ENCODE measurements at regions not wholly inside any gene's neighbourhood (a gene's known extent, or its start where the extent isn't known, plus 50 kb on each side); places are given as distances from the start of the nearest gene placed in this dataset.

DNA sequence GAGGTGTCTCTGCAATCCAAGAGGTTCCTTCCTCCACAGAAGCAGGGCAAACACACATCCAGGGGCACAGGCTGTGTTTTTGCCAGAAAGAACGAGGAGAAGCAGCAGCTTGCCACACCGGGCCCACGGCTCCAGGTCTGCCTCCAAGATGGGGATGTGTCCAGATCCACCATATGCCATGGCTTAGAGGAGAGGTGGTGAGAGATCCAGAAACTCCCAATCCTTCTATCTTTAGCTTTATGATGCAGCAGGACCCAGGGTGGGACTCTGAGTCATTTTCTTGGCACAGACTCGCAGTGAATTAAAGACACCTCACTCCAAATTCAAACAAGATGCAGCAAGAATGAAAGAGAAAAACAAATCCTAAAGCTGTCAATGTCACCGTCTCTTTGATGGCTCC lies 481.4 kb upstream of the TMEM132C start:
- TF ChIP-seq, protein P1, sequence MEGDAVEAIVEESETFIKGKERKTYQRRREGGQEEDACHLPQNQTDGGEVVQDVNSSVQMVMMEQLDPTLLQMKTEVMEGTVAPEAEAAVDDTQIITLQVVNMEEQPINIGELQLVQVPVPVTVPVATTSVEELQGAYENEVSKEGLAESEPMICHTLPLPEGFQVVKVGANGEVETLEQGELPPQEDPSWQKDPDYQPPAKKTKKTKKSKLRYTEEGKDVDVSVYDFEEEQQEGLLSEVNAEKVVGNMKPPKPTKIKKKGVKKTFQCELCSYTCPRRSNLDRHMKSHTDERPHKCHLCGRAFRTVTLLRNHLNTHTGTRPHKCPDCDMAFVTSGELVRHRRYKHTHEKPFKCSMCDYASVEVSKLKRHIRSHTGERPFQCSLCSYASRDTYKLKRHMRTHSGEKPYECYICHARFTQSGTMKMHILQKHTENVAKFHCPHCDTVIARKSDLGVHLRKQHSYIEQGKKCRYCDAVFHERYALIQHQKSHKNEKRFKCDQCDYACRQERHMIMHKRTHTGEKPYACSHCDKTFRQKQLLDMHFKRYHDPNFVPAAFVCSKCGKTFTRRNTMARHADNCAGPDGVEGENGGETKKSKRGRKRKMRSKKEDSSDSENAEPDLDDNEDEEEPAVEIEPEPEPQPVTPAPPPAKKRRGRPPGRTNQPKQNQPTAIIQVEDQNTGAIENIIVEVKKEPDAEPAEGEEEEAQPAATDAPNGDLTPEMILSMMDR (conservative IDR thresholded peaks at IDR 0.05; ENCODE audit: low read length) = no peak
- peak; percentile 83 for DNase-seq (ENCODE audit: low read depth)
- no peak overlapping the region for H3K4me3 ChIP-seq (ENCODE audit: low read length)

DNA sequence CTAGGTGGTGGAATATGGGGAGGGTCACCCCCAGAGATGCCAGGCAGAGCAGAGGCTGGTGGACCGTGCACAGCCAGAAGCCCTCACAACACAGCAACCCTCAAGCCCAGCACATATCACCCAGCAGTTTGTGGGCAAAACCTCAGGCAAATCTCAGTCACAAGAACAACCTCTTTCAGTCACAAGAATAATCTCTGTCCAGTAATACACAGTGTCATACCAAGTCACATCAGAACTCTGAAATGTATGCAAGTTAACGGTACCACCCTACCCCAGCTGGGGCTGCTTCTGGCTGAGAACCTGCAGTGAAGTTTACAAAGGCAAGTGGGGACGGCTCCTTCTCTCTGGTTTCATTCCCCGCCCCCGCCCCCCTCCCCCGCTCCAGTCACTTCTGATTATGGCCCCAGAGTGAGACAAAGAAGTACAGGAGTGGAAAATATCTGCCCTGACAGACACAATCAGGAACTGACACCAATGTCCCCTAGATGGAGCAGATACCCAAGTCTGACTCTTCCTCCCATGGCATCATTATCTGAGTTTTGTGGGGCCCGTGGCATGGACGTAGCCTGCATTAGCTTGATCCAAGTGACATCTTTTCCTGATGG lies 480.9 kb upstream of the TMEM132C start:
- no peak overlapping the region for H3K4me3 ChIP-seq (ENCODE audit: low read length)
- no peak for DNase-seq (ENCODE audit: low read depth)
- TF ChIP-seq, protein P1 (conservative IDR thresholded peaks at IDR 0.05; ENCODE audit: low read length) = no peak

DNA sequence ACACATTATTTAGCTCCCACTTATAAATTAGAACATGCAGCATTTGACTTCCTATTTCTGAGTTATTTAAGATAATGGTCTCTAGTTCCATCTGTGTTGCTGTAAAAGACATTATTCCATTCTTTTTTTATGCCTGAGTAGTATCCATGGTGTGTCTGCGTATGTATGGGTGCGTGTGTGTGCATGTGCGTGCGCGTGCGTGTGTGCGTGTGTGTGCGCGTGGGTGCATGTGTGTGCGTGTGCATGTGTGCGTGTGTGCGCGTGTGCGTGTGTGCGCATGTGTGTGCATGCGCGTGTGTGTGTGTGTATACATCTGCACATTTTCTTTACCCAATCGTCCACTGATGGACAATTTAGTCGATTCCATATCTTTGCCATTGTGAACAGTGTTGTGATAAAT lies 479.4 kb upstream of the TMEM132C start:
- no peak for DNase-seq (ENCODE audit: low read depth)
- TF ChIP-seq, protein P1 (conservative IDR thresholded peaks at IDR 0.05; ENCODE audit: low read length) = no peak
- no peak overlapping the region for H3K4me3 ChIP-seq (ENCODE audit: low read length)

DNA sequence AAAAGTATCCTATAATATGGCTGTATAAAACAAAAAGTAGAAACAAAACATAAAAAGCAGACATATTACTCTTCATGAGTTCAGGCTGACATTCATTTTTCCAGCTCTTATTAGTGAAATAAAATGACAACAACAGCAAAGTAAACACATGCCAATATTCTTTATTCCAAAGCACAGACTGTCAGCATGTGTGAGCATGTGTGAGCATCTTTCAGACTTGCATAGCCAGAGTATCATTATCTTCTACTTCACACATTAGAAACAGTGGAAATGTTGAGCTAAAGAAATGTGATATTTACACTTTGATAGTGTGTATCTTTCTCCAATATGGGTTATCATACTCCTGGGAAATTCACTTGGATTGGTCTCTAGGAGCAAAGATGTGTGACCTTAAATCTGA lies 476.6 kb upstream of the TMEM132C start:
- no peak overlapping the region for H3K4me3 ChIP-seq (ENCODE audit: low read length)
- DNase-seq (ENCODE audit: low read depth) = no peak
- TF ChIP-seq, protein P1 (conservative IDR thresholded peaks at IDR 0.05; ENCODE audit: low read length) = no peak

DNA sequence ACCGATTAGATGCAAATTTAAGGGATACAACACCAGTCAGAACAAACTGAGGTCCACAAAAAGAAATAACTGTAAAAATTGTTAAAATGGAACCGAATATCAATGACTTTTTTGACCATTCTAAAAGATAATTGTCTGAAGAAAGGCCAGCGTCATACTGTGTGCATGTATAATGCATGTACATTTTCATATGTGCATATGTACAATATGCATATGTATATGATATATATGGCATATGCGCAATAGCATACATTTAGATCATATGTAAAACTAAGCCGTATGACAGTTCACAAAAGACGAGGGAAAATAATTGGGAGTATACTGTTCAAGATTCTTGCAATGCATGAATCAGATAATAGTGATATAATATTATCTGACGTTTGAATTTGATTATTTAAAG lies 475.8 kb upstream of the TMEM132C start:
- H3K4me3 ChIP-seq (ENCODE audit: low read length) = no peak overlapping the region
- TF ChIP-seq, protein P1 (conservative IDR thresholded peaks at IDR 0.05; ENCODE audit: low read length) = no peak
- DNase-seq (ENCODE audit: low read depth) = no peak

DNA sequence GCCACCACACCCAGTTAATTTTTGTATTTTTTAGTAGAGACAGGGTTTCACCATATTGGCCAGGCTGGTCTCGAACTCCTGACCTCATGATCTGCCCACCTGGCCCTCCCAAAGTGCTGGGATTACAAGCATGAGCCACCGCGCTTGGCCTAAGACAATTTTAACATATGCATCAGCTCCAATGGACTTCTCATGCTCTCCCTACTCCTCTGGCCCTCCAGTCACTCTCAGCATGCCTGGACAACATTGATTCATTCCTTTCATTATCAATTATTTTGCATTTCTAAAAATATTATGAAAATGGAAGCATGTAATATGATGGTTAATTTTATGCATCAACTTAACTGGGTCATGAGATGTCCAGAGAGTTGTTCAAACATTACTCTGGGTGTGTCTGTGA lies 469.1 kb upstream of the TMEM132C start:
- H3K4me3 ChIP-seq (ENCODE audit: low read length) = no peak overlapping the region
- DNase-seq (ENCODE audit: low read depth) = no peak
- TF ChIP-seq, protein P1 (conservative IDR thresholded peaks at IDR 0.05; ENCODE audit: low read length) = no peak

DNA sequence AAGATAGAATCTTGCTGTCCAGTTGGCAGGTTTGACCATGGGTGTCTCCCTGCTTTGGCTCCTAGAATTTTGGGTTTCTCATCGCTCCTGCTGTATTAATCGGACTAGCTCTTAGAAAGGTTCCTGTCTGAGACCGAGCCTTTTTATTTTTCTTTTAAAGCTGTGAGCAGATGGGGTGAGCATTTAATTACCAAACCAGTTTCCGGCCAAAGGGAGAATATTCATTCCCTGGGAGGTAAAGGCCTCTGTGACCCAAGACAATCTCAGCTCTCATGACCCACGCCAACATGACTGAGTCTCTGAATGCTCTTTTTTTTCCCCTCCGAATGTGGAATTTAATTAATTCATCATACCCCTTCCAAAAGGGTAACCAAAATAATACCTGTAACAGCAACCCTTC lies 464.7 kb upstream of the TMEM132C start:
- TF ChIP-seq, protein P1 (conservative IDR thresholded peaks at IDR 0.05; ENCODE audit: low read length) = no peak
- DNase-seq (ENCODE audit: low read depth) = no peak
- no peak overlapping the region for H3K4me3 ChIP-seq (ENCODE audit: low read length)

Measured in AG10803 (cell line).